CD4-positive, CD25-positive, alpha-beta regulatory T cell (primary cell): ENCODE measurements at regions not wholly inside any gene's neighbourhood (a gene's known extent, or its start where the extent isn't known, plus 50 kb on each side); places are given as distances from the start of the nearest gene placed in this dataset.

Experiments used
- ATAC-seq, 2 donors: fragments of 150-1000 bp; cut with Tn5 transposase; one replicate each; pipeline ENCODE4 v1.10.0; 2021; ENCODE audit warnings: low read depth in 2 of 2, moderate number of reproducible peaks in 2 of 2, moderate library complexity in 1 of 2
- DNase-seq, 3 donors: peaks; one replicate each; pipeline versions ENCODE4 v3.0.0 to v3.0.0-alpha.2; 2012 to 2022; ENCODE audit warnings: mixed read lengths in 1 of 3
- H3K27ac ChIP-seq: one replicate; pipeline ENCODE4 v1.7.0; 2013; ENCODE audit warnings: mild to moderate bottlenecking, low read length; ENCODE audit not compliant: insufficient read depth, poor library complexity, severe bottlenecking
- H3K27me3 ChIP-seq: one replicate; pipeline ENCODE4 v1.7.0; 2013; ENCODE audit warnings: low read length; ENCODE audit not compliant: control insufficient read depth, insufficient read depth
- H3K36me3 ChIP-seq: one replicate; pipeline ENCODE4 v1.7.0; 2013; ENCODE audit warnings: mild to moderate bottlenecking, low read length, moderate library complexity; ENCODE audit not compliant: control insufficient read depth, insufficient read depth
- H3K4me1 ChIP-seq: 2 replicates; pipeline ENCODE4 v1.7.0; 2013; ENCODE audit warnings: mild to moderate bottlenecking, low read length; ENCODE audit not compliant: insufficient read depth, control insufficient read depth, poor library complexity, severe bottlenecking
- H3K4me3 ChIP-seq: one replicate; pipeline ENCODE4 v1.7.0; 2013; ENCODE audit warnings: low read depth, mild to moderate bottlenecking, low read length, moderate library complexity
- H3K9me3 ChIP-seq, 2 experiments: 1 replicate in 1 of 2; 2 replicates in 1 of 2; pipeline ENCODE4 v1.7.0; 2013; ENCODE audit warnings: low read length in 2 of 2, mild to moderate bottlenecking in 1 of 2, moderate library complexity in 1 of 2; ENCODE audit not compliant: control insufficient read depth in 2 of 2
- H3K27ac Mint-ChIP-seq, 3 donors: one replicate each; pipeline ENCODE4 v1.8.0; 2020 to 2022; ENCODE audit warnings: mild to moderate bottlenecking in 3 of 3, mixed read lengths in 3 of 3, moderate library complexity in 2 of 3
- H3K27me3 Mint-ChIP-seq: one replicate; pipeline ENCODE4 v1.8.0; 2022; ENCODE audit warnings: mild to moderate bottlenecking, mixed read lengths
- H3K36me3 Mint-ChIP-seq: one replicate; pipeline ENCODE4 v1.8.0; 2020; ENCODE audit warnings: mixed read lengths
- H3K4me1 Mint-ChIP-seq, 4 donors: one replicate each; pipeline ENCODE4 v1.8.0; 2020 to 2022; ENCODE audit warnings: mixed read lengths in 4 of 4, mild to moderate bottlenecking in 1 of 4
- H3K4me3 Mint-ChIP-seq, 4 donors: one replicate each; pipeline ENCODE4 v1.8.0; 2020 to 2022; ENCODE audit warnings: mild to moderate bottlenecking in 4 of 4, mixed read lengths in 4 of 4, moderate library complexity in 3 of 4
- H3K9me3 Mint-ChIP-seq, 7 donors: one replicate each; pipeline ENCODE4 v1.8.0; 2020 to 2022; ENCODE audit warnings: mixed read lengths in 7 of 7, mild to moderate bottlenecking in 3 of 7, moderate library complexity in 2 of 7

- H3K4me3 Mint-ChIP-seq = no peak overlapping the region
- Histone ChIP-seq H3K4me1 (no peaks in the 10 kb centered on the region), H3K4me3 (no peak overlapping the region), H3K9me3 (no peaks in the 10 kb centered on the region), H3K27ac (no peak overlapping the region), H3K36me3 (no peaks in the 10 kb centered on the region), H3K27me3 (no peaks in the 10 kb centered on the region)
- no peak for ATAC-seq
- peaks cover 0 to 5% (median 1%) of the 10 kb centered on the region in 7 donors for H3K9me3 Mint-ChIP-seq
- no peak overlapping the region for H3K27ac Mint-ChIP-seq
- H3K4me1 Mint-ChIP-seq = no peaks in the 10 kb centered on the region
- no peaks in the 10 kb centered on the region for H3K36me3 Mint-ChIP-seq
- DNase-seq = no peak
- no peaks in the 10 kb centered on the region for H3K27me3 Mint-ChIP-seq
Measured at GRCh38 chr2:22890132-22890531, 494.8 kb upstream of the KLHL29 start.

- Histone ChIP-seq H3K4me3 (no peak overlapping the region), H3K4me1 (no peaks in the 10 kb centered on the region), H3K36me3 (no peaks in the 10 kb centered on the region), H3K9me3 (no peaks in the 10 kb centered on the region), H3K27ac (no peak overlapping the region), H3K27me3 (no peaks in the 10 kb centered on the region)
- H3K27ac Mint-ChIP-seq = no peak overlapping the region
- no peak overlapping the region for H3K4me3 Mint-ChIP-seq
- no peaks in the 10 kb centered on the region for H3K4me1 Mint-ChIP-seq
- H3K36me3 Mint-ChIP-seq = no peaks in the 10 kb centered on the region
- H3K27me3 Mint-ChIP-seq = no peaks in the 10 kb centered on the region
- DNase-seq (no peak), ATAC-seq (no peak)
- H3K9me3 Mint-ChIP-seq = peaks cover 0 to 7% (median 0%) of the 10 kb centered on the region in 7 donors
Measured at GRCh38 chr2:22893761-22894517, 491.0 kb upstream of the KLHL29 start.

GRCh38 chr2:22894761-22895160 is 490.2 kb upstream of the KLHL29 start:
- H3K4me3 ChIP-seq = no peak overlapping the region
- H3K4me1 Mint-ChIP-seq = no peaks in the 10 kb centered on the region
- ATAC-seq = no peak
- H3K36me3 Mint-ChIP-seq = no peaks in the 10 kb centered on the region
- H3K9me3 ChIP-seq = no peaks in the 10 kb centered on the region
- H3K27me3 Mint-ChIP-seq = no peaks in the 10 kb centered on the region
- H3K4me1 ChIP-seq = no peaks in the 10 kb centered on the region
- no peaks in the 10 kb centered on the region for H3K36me3 ChIP-seq
- H3K9me3 Mint-ChIP-seq = peaks cover 0 to 6% (median 1%) of the 10 kb centered on the region in 7 donors
- H3K4me3 Mint-ChIP-seq = no peak overlapping the region
- no peak overlapping the region for H3K27ac ChIP-seq
- H3K27me3 ChIP-seq = no peaks in the 10 kb centered on the region
- no peak for DNase-seq
- H3K27ac Mint-ChIP-seq = no peak overlapping the region

GRCh38 chr2:22897428-22897827 is 487.6 kb upstream of the KLHL29 start:
- Histone ChIP-seq H3K27ac (no peak overlapping the region), H3K4me3 (no peak overlapping the region), H3K27me3 (no peaks in the 10 kb centered on the region), H3K36me3 (no peaks in the 10 kb centered on the region), H3K4me1 (no peaks in the 10 kb centered on the region), H3K9me3 (no peaks in the 10 kb centered on the region)
- no peaks in the 10 kb centered on the region for H3K27me3 Mint-ChIP-seq
- H3K36me3 Mint-ChIP-seq = no peaks in the 10 kb centered on the region
- no peaks in the 10 kb centered on the region for H3K4me1 Mint-ChIP-seq
- H3K27ac Mint-ChIP-seq = no peak overlapping the region
- no peak overlapping the region for H3K4me3 Mint-ChIP-seq
- ATAC-seq (no peak), DNase-seq (no peak)
- peaks cover 0 to 6% (median 1%) of the 10 kb centered on the region in 7 donors for H3K9me3 Mint-ChIP-seq

GRCh38 chr2:22900674-22901073 is 484.3 kb upstream of the KLHL29 start:
- no peak for ATAC-seq
- H3K4me1 ChIP-seq = no peaks in the 10 kb centered on the region
- H3K27ac ChIP-seq = no peak overlapping the region
- no peaks in the 10 kb centered on the region for H3K27me3 ChIP-seq
- no peaks in the 10 kb centered on the region for H3K9me3 ChIP-seq
- Mint-ChIP-seq H3K4me1 (no peaks in the 10 kb centered on the region), H3K4me3 (no peak overlapping the region), H3K36me3 (no peaks in the 10 kb centered on the region), H3K9me3 (peaks cover 0 to 4% (median 0%) of the 10 kb centered on the region in 7 donors), H3K27ac (no peak overlapping the region), H3K27me3 (peaks cover 4% of the 10 kb centered on the region)
- no peaks in the 10 kb centered on the region for H3K36me3 ChIP-seq
- no peak overlapping the region for H3K4me3 ChIP-seq
- no peak for DNase-seq

GRCh38 chr2:22901471-22902179 is 483.4 kb upstream of the KLHL29 start:
- no peaks in the 10 kb centered on the region for H3K4me1 Mint-ChIP-seq
- Histone ChIP-seq H3K4me1 (no peaks in the 10 kb centered on the region), H3K4me3 (no peak overlapping the region), H3K27ac (no peak overlapping the region), H3K9me3 (no peaks in the 10 kb centered on the region), H3K27me3 (no peaks in the 10 kb centered on the region), H3K36me3 (no peaks in the 10 kb centered on the region)
- ATAC-seq = no peak
- H3K27me3 Mint-ChIP-seq = peaks cover 4% of the 10 kb centered on the region
- H3K4me3 Mint-ChIP-seq = no peak overlapping the region
- no peak for DNase-seq
- no peak overlapping the region for H3K27ac Mint-ChIP-seq
- H3K36me3 Mint-ChIP-seq = no peaks in the 10 kb centered on the region
- peaks cover 0 to 4% (median 0%) of the 10 kb centered on the region in 7 donors for H3K9me3 Mint-ChIP-seq

GRCh38 chr2:22902180-22902550 is 482.8 kb upstream of the KLHL29 start:
- H3K9me3 Mint-ChIP-seq = peaks cover 0 to 4% (median 0%) of the 10 kb centered on the region in 7 donors
- no peaks in the 10 kb centered on the region for H3K36me3 Mint-ChIP-seq
- H3K27ac ChIP-seq = no peak overlapping the region
- H3K36me3 ChIP-seq = no peaks in the 10 kb centered on the region
- H3K4me1 Mint-ChIP-seq = no peaks in the 10 kb centered on the region
- ATAC-seq = no peak
- no peaks in the 10 kb centered on the region for H3K27me3 ChIP-seq
- no peaks in the 10 kb centered on the region for H3K9me3 ChIP-seq
- no peak overlapping the region for H3K27ac Mint-ChIP-seq
- H3K4me1 ChIP-seq = no peaks in the 10 kb centered on the region
- no peak for DNase-seq
- H3K27me3 Mint-ChIP-seq = peaks cover 4% of the 10 kb centered on the region
- H3K4me3 Mint-ChIP-seq = no peak overlapping the region
- H3K4me3 ChIP-seq = no peak overlapping the region
